MG63 (cell line): ENCODE measurements at regions not wholly inside any gene's neighbourhood (a gene's known extent, or its start where the extent isn't known, plus 50 kb on each side); places are given as distances from the start of the nearest gene placed in this dataset.
"Not testable (repeated sequence)": the region's sequence is repeated elsewhere in the genome, so short reads cannot be mapped to it uniquely, and the experiment has no call there.

Source experiments
- DNase-seq: peaks from one replicate; pipeline ENCODE4 v3.0.0-alpha.2; 2020
- H3K27me3 ChIP-seq: fragments of 250-450 bp; sonication (Bioruptor Pico); 2 replicates; pipeline ENCODE4 v1.5.1; 2020; ENCODE audit warnings: mild to moderate bottlenecking, moderate library complexity
- H3K36me3 ChIP-seq: fragments of 250-450 bp; sonication (Bioruptor Pico); 2 replicates; pipeline ENCODE4 v1.5.1; 2020; ENCODE audit warnings: mild to moderate bottlenecking, moderate library complexity
- H3K4me3 ChIP-seq: fragments of 250-450 bp; sonication (Bioruptor Pico); 2 replicates; pipeline ENCODE4 v1.5.1; 2020; ENCODE audit warnings: mild to moderate bottlenecking, moderate library complexity
- H3K9me3 ChIP-seq: fragments of 250-450 bp; sonication (Bioruptor Pico); 2 replicates; pipeline ENCODE4 v1.5.1; 2020; ENCODE audit warnings: mild to moderate bottlenecking, moderate library complexity

GRCh38 chr4:100340512-100341485 lies 150.5 kb upstream of the DDIT4L start:
- no peak for DNase-seq
- no peaks in the 10 kb centered on the region for H3K36me3 ChIP-seq
- no peaks in the 10 kb centered on the region for H3K9me3 ChIP-seq
- H3K4me3 ChIP-seq: no peak overlapping the region
- H3K27me3 ChIP-seq: no peaks in the 10 kb centered on the region

- Histone ChIP-seq H3K9me3 (no peaks in the 10 kb centered on the region), H3K4me3 (no peak overlapping the region), H3K36me3 (no peaks in the 10 kb centered on the region), H3K27me3 (no peaks in the 10 kb centered on the region)
- DNase-seq: no peak
Observed at GRCh38 chr4:100339870-100340269, 149.6 kb upstream of the DDIT4L start.

- not testable (repeated sequence) for H3K4me3 ChIP-seq, H3K9me3 ChIP-seq, H3K36me3 ChIP-seq, H3K27me3 ChIP-seq, DNase-seq
Observed at GRCh38 chr4:100333491-100333890, 143.2 kb upstream of the DDIT4L start.

GRCh38 chr4:100317032-100317864 lies 127.0 kb upstream of the DDIT4L start:
- no peak for DNase-seq
- Histone ChIP-seq H3K36me3 (no peaks in the 10 kb centered on the region), H3K9me3 (no peaks in the 10 kb centered on the region), H3K27me3 (no peaks in the 10 kb centered on the region), H3K4me3 (0 out of 2 replicates have a peak overlapping the region, but pooled peaks have one; percentile 3)

GRCh38 chr4:100314057-100314456 lies 123.8 kb upstream of the DDIT4L start:
- Histone ChIP-seq H3K9me3 (no peaks in the 10 kb centered on the region), H3K27me3 (no peaks in the 10 kb centered on the region), H3K4me3 (no peak overlapping the region), H3K36me3 (no peaks in the 10 kb centered on the region)
- DNase-seq: no peak

- H3K27me3 ChIP-seq: no peaks in the 10 kb centered on the region
- no peak overlapping the region for H3K4me3 ChIP-seq
- DNase-seq: no peak
- H3K9me3 ChIP-seq: no peaks in the 10 kb centered on the region
- H3K36me3 ChIP-seq: no peaks in the 10 kb centered on the region
Observed at GRCh38 chr4:100312615-100313350, 122.5 kb upstream of the DDIT4L start.

- no peaks in the 10 kb centered on the region for H3K36me3 ChIP-seq
- no peak overlapping the region for H3K4me3 ChIP-seq
- H3K9me3 ChIP-seq: no peaks in the 10 kb centered on the region
- no peak for DNase-seq
- H3K27me3 ChIP-seq: no peaks in the 10 kb centered on the region
Observed at GRCh38 chr4:100311181-100311580, 120.9 kb upstream of the DDIT4L start.

- no peaks in the 10 kb centered on the region for H3K36me3 ChIP-seq
- peak; percentile 6 for DNase-seq
- H3K9me3 ChIP-seq: no peaks in the 10 kb centered on the region
- no peak overlapping the region for H3K4me3 ChIP-seq
- no peaks in the 10 kb centered on the region for H3K27me3 ChIP-seq
Observed at GRCh38 chr4:100306018-100306417, 115.8 kb upstream of the DDIT4L start.

- no peaks in the 10 kb centered on the region for H3K36me3 ChIP-seq
- H3K9me3 ChIP-seq: no peaks in the 10 kb centered on the region
- no peaks in the 10 kb centered on the region for H3K27me3 ChIP-seq
- no peak for DNase-seq
- H3K4me3 ChIP-seq: no peak overlapping the region
Observed at GRCh38 chr4:100302061-100303026, 112.1 kb upstream of the DDIT4L start.

- H3K36me3 ChIP-seq: no peaks in the 10 kb centered on the region
- H3K9me3 ChIP-seq: no peaks in the 10 kb centered on the region
- H3K27me3 ChIP-seq: no peaks in the 10 kb centered on the region
- H3K4me3 ChIP-seq: no peak overlapping the region
- peak; percentile 24 for DNase-seq
Observed at GRCh38 chr4:100299046-100299840, 109.0 kb upstream of the DDIT4L start.

- H3K27me3 ChIP-seq: no peaks in the 10 kb centered on the region
- no peaks in the 10 kb centered on the region for H3K36me3 ChIP-seq
- no peaks in the 10 kb centered on the region for H3K9me3 ChIP-seq
- no peak overlapping the region for H3K4me3 ChIP-seq
- no peak for DNase-seq
Observed at GRCh38 chr4:100295792-100296191, 105.5 kb upstream of the DDIT4L start.

- DNase-seq: no peak
- Histone ChIP-seq H3K27me3 (no peaks in the 10 kb centered on the region), H3K36me3 (no peaks in the 10 kb centered on the region), H3K4me3 (no peak overlapping the region), H3K9me3 (no peaks in the 10 kb centered on the region)
Observed at GRCh38 chr4:100294356-100294755, 104.1 kb upstream of the DDIT4L start.

GRCh38 chr4:100290585-100290984 lies 100.3 kb upstream of the DDIT4L start:
- Histone ChIP-seq H3K4me3 (no peak overlapping the region), H3K27me3 (no peaks in the 10 kb centered on the region), H3K36me3 (no peaks in the 10 kb centered on the region), H3K9me3 (no peaks in the 10 kb centered on the region)
- DNase-seq: no peak

GRCh38 chr4:100289946-100290345 lies 99.7 kb upstream of the DDIT4L start:
- no peaks in the 10 kb centered on the region for H3K36me3 ChIP-seq
- H3K9me3 ChIP-seq: no peaks in the 10 kb centered on the region
- no peak for DNase-seq
- H3K4me3 ChIP-seq: no peak overlapping the region
- no peaks in the 10 kb centered on the region for H3K27me3 ChIP-seq

- Histone ChIP-seq H3K27me3 (no peaks in the 10 kb centered on the region), H3K4me3 (no peak overlapping the region), H3K9me3 (no peaks in the 10 kb centered on the region), H3K36me3 (no peaks in the 10 kb centered on the region)
- DNase-seq: no peak
Observed at GRCh38 chr4:100289530-100289888, 99.2 kb upstream of the DDIT4L start.
